HCT116 (cell line): ENCODE measurements at regions not wholly inside any gene's neighbourhood (a gene's known extent, or its start where the extent isn't known, plus 50 kb on each side); places are given as distances from the start of the nearest gene placed in this dataset.

ENCODE experiments used
- ATAC-seq: fragments of 200-7000 bp; cut with Tn5 transposase; 2 replicates; pipeline ENCODE4 v1.9.1; 2020; ENCODE audit warnings: mild to moderate bottlenecking, moderate library complexity
- BruUV-seq: library from RNA; stranded (reverse); fragments of 400-500 nt; replicated peaks from 2 replicates; lab custom pipeline; 2021; lab: Mats Ljungman, UMichigan
- CTCF ChIA-PET: fragments of 300-600 bp; sonication (Branson Sonifier 250); formaldehyde crosslinking; loops from one replicate; lab custom pipeline; 2021; ENCODE audit warnings: antibody characterized with exemption; lab: Charles Lee
- POLR2A ChIA-PET: fragments of 300-600, 350-600 bp; sonication (Branson Sonifier 250); formaldehyde crosslinking; loops from one replicate; lab custom pipeline; 2021; ENCODE audit warnings: antibody characterized with exemption; lab: Charles Lee
- RAD21 ChIA-PET, 2 experiments: fragments of 300-600 bp; sonication (Branson Sonifier 250); formaldehyde crosslinking; loops; one replicate each; lab custom pipeline; 2023; ENCODE audit warnings: low total read pairs in 2 of 2; ENCODE audit not compliant: uncharacterized antibody in 2 of 2, unreplicated experiment in 2 of 2, low non-redundant PET in 1 of 2; lab: Charles Lee
- DNase-seq: peaks from one replicate; pipeline ENCODE4 v3.0.0-alpha.2; 2010; ENCODE audit warnings: low read depth, low spot score
- H2AFZ ChIP-seq: fragments of 200-600 bp; shearing (Covaris generic), sonication (generic); 2 replicates; pipeline ENCODE4 v1.6.1; 2017; ENCODE audit warnings: low read depth, mixed run types, mixed read lengths, antibody characterized with exemption, low read length; ENCODE audit not compliant: poor library complexity, severe bottlenecking
- H3K27ac ChIP-seq: 2 replicates; pipeline ENCODE4 v1.5.1; 2012; ENCODE audit warnings: low read depth, low read length
- H3K27me3 ChIP-seq: fragments of 200-600 bp; sonication (generic); 2 replicates; pipeline ENCODE4 v1.6.1; 2016; ENCODE audit warnings: mixed run types, low read length, mixed read lengths; ENCODE audit not compliant: insufficient read depth
- H3K36me3 ChIP-seq, 2 experiments: fragments of 200-500 bp in 1 of 2; fragments of 200-600 bp in 1 of 2; sonication (Bioruptor generic) in 1 of 2; sonication (generic) in 1 of 2; 2 replicates each; pipeline versions ENCODE4 v1.5.1 to v1.6.1; 2014 to 2016; ENCODE audit warnings: low read length in 2 of 2, inconsistent platforms in 1 of 2, mixed read lengths in 1 of 2, mixed run types in 1 of 2; ENCODE audit not compliant: insufficient read depth in 2 of 2, control insufficient read depth in 1 of 2
- H3K4me1 ChIP-seq, 2 experiments: fragments of 200-600 bp in 1 of 2; sonication (generic) in 1 of 2; 2 replicates each; pipeline versions ENCODE4 v1.5.1 to v1.6.1; 2012 to 2017; ENCODE audit warnings: low read length in 2 of 2, inconsistent platforms in 1 of 2, mild to moderate bottlenecking in 1 of 2, mixed read lengths in 1 of 2, mixed run types in 1 of 2, moderate library complexity in 1 of 2; ENCODE audit not compliant: insufficient read depth in 2 of 2, control insufficient read depth in 1 of 2
- H3K4me2 ChIP-seq: fragments of 200-600 bp; sonication (generic); 2 replicates; pipeline ENCODE4 v1.6.1; 2017; ENCODE audit warnings: mixed run types, low read length, mixed read lengths
- H3K4me3 ChIP-seq, 2 experiments: fragments of 200-600 bp in 1 of 2; sonication (generic) in 1 of 2; replicated peaks in 1 of 2; 2 replicates each; pipeline ENCODE4 v1.5.1; 2011 to 2016; ENCODE audit warnings: low read length in 2 of 2, control low read depth in 1 of 2, low read depth in 1 of 2, mild to moderate bottlenecking in 1 of 2, mixed read lengths in 1 of 2, mixed run types in 1 of 2
- H3K79me2 ChIP-seq: fragments of 200-600 bp; sonication (generic); 2 replicates; pipeline ENCODE4 v1.6.1; 2017; ENCODE audit warnings: mild to moderate bottlenecking, mixed run types, low read length, moderate library complexity, mixed read lengths; ENCODE audit not compliant: insufficient read depth
- H3K9ac ChIP-seq: fragments of 200-600 bp; sonication (generic); 2 replicates; pipeline ENCODE4 v1.6.1; 2016; ENCODE audit warnings: low read length, mixed read lengths
- H3K9me2 ChIP-seq: fragments of 200-600 bp; sonication (generic), shearing (Covaris generic); 2 replicates; pipeline ENCODE4 v1.6.1; 2017; ENCODE audit warnings: mixed run types, mild to moderate bottlenecking, moderate library complexity; ENCODE audit not compliant: insufficient read depth
- H3K9me3 ChIP-seq, 2 experiments: fragments of 200-500 bp in 1 of 2; fragments of 200-600 bp in 1 of 2; sonication (Bioruptor generic) in 1 of 2; sonication (generic) in 1 of 2; 2 replicates each; pipeline ENCODE4 v1.6.1; 2014 to 2017; ENCODE audit warnings: low read length in 2 of 2, mixed read lengths in 2 of 2, inconsistent platforms in 1 of 2, low read depth in 1 of 2, mild to moderate bottlenecking in 1 of 2, mixed run types in 1 of 2, moderate library complexity in 1 of 2; ENCODE audit not compliant: control insufficient read depth in 1 of 2, insufficient read depth in 1 of 2
- H4K20me1 ChIP-seq: fragments of 200-600 bp; sonication (generic), shearing (Covaris generic); 2 replicates; pipeline ENCODE4 v1.6.1; 2017; ENCODE audit warnings: mixed run types, mild to moderate bottlenecking, moderate library complexity; ENCODE audit not compliant: insufficient read depth
- CBX3 ChIP-seq: IDR thresholded peaks from 2 replicates; pipeline ENCODE4 v1.6.1; 2012; ENCODE audit warnings: low read depth
- CTCF ChIP-seq, 3 experiments: fragments of 200-600 bp in 1 of 3; sonication (generic) in 1 of 3; IDR thresholded peaks in 2 of 3; conservative IDR thresholded peaks in 1 of 3; 2 replicates each; pipeline ENCODE4 v1.5.1; 2012 to 2017; ENCODE audit warnings: low read depth in 2 of 3, low read length in 2 of 3, antibody characterized with exemption in 1 of 3, borderline replicate concordance in 1 of 3, control low read depth in 1 of 3, mild to moderate bottlenecking in 1 of 3, mixed read lengths in 1 of 3, mixed run types in 1 of 3, moderate library complexity in 1 of 3; ENCODE audit not compliant: insufficient read depth in 1 of 3
- ELF1 ChIP-seq: IDR thresholded peaks from 2 replicates; pipeline ENCODE4 v1.6.1; 2012; ENCODE audit warnings: low read depth, borderline replicate concordance
- EZH2 ChIP-seq: fragments of 200-600 bp; sonication (generic); IDR thresholded peaks from 2 replicates; pipeline ENCODE4 v1.6.1; 2017; ENCODE audit warnings: antibody characterized with exemption, mixed run types
- EZH2phosphoT487 ChIP-seq: fragments of 200-600 bp; IDR thresholded peaks from 2 replicates; pipeline ENCODE4 v1.6.1; 2018; ENCODE audit warnings: antibody characterized with exemption, borderline replicate concordance
- FOSL1 ChIP-seq: IDR thresholded peaks from 2 replicates; pipeline ENCODE4 v1.6.1; 2012; ENCODE audit warnings: low read depth
- POLR2AphosphoS5 ChIP-seq: IDR thresholded peaks from 2 replicates; pipeline ENCODE4 v1.6.1; 2011; ENCODE audit warnings: mild to moderate bottlenecking, low read depth, low read length, moderate library complexity
- RAD21 ChIP-seq: IDR thresholded peaks from 2 replicates; pipeline ENCODE4 v1.6.1; 2012; ENCODE audit warnings: low read depth, mild to moderate bottlenecking
- SRF ChIP-seq: IDR thresholded peaks from 2 replicates; pipeline ENCODE4 v1.6.1; 2012; ENCODE audit warnings: low read depth
- YY1 ChIP-seq: IDR thresholded peaks from 2 replicates; pipeline ENCODE4 v1.6.1; 2011; ENCODE audit warnings: low read length, low read depth, moderate library complexity, mild to moderate bottlenecking; ENCODE audit not compliant: insufficient replicate concordance; ENCODE audit errors: extremely low read depth
- ZFX ChIP-seq: fragments of 450-650 bp; IDR thresholded peaks from 2 replicates; pipeline ENCODE4 v1.6.1; 2017
- intact Hi-C: fragments of 100-400 bp; cut with micrococcal nuclease; formaldehyde crosslinking; loops from 2 replicates; pipeline ENCODE4 v1.10.0; 2022

GRCh38 chr7:118324790-118325449, 100.4 kb downstream of the ANKRD7 start:
- Histone ChIP-seq H3K27me3 (no peaks in the 10 kb centered on the region), H3K36me3 (no peaks in the 10 kb centered on the region), H3K9me2 (no peaks in the 10 kb centered on the region), H2AFZ (no peak overlapping the region), H3K4me3 (no peak overlapping the region), H3K9ac (no peak overlapping the region), H3K4me2 (no peak overlapping the region), H3K79me2 (no peaks in the 10 kb centered on the region), H3K27ac (no peak overlapping the region), H4K20me1 (no peaks in the 10 kb centered on the region), H3K9me3 (no peaks in the 10 kb centered on the region), H3K4me1 (no peaks in the 10 kb centered on the region)
- ChIA-PET RAD21 (no interaction called here), CTCF (no interaction called here), POLR2A (no interaction called here)
- BruUV-seq: no TSS peak
- TF ChIP-seq EZH2: no peak
- no peak for TF ChIP-seq SRF
- no peak for TF ChIP-seq ZFX
- no peak for TF ChIP-seq ELF1
- no peak for DNase-seq
- intact Hi-C loops: no loop called here
- ATAC-seq: no peak

- Histone ChIP-seq H3K9ac (no peak overlapping the region), H4K20me1 (no peaks in the 10 kb centered on the region), H3K9me2 (no peaks in the 10 kb centered on the region), H3K4me1 (no peaks in the 10 kb centered on the region), H3K27me3 (no peaks in the 10 kb centered on the region), H3K36me3 (no peaks in the 10 kb centered on the region), H3K27ac (no peak overlapping the region), H3K9me3 (no peaks in the 10 kb centered on the region), H3K4me3 (no peak overlapping the region), H3K79me2 (no peaks in the 10 kb centered on the region), H3K4me2 (no peak overlapping the region), H2AFZ (no peak overlapping the region)
- ChIA-PET CTCF (no interaction called here), POLR2A (no interaction called here), RAD21 (no interaction called here)
- DNase-seq: no peak
- intact Hi-C loops: no loop called here
- no peak for TF ChIP-seq FOSL1
- TF ChIP-seq CTCF (IDR thresholded peaks at IDR 0.05 in 2 of 3, conservative IDR thresholded peaks at IDR 0.05 in 1 of 3; ENCODE audit: borderline replicate concordance in 1 of 3, insufficient read depth in 1 of 3, low read depth in 2 of 3, low read length in 2 of 3): no peak
- TF ChIP-seq YY1: no peak
- TF ChIP-seq CBX3: no peak
- no peak for TF ChIP-seq ELF1
- no peak for TF ChIP-seq POLR2AphosphoS5
- TF ChIP-seq EZH2phosphoT487: no peak
- no peak for TF ChIP-seq RAD21
- ATAC-seq: no peak
- no TSS peak for BruUV-seq
Observed at GRCh38 chr7:118325450-118325808, 100.9 kb downstream of the ANKRD7 start.
